Fibroblast of lung (primary cell): ENCODE measurements at regions not wholly inside any gene's neighbourhood (a gene's known extent, or its start where the extent isn't known, plus 50 kb on each side); places are given as distances from the start of the nearest gene placed in this dataset.
"Not testable (repeated sequence)": the region's sequence is repeated elsewhere in the genome, so short reads cannot be mapped to it uniquely, and the experiment has no call there.

Experiments used
- CTCF ChIP-seq, 2 donors: IDR thresholded peaks in 1 of 2; conservative IDR thresholded peaks in 1 of 2; 1 replicate in 1 of 2; 2 replicates in 1 of 2; pipeline ENCODE4 v1.5.1; 2011 to 2012; ENCODE audit warnings: low read length in 2 of 2, control low read depth in 1 of 2, inconsistent platforms in 1 of 2, low read depth in 1 of 2, mild to moderate bottlenecking in 1 of 2
- EZH2 ChIP-seq: IDR thresholded peaks from 2 replicates; pipeline ENCODE4 v1.5.1; 2012; ENCODE audit warnings: low read length, control low read depth, mild to moderate bottlenecking; ENCODE audit errors: missing control alignments

GRCh38 chr9:73976424-73976823, 520.7 kb upstream of the RORB start:
- not testable (repeated sequence) for TF ChIP-seq CTCF (conservative IDR thresholded peaks at IDR 0.05 in 1 of 2, IDR thresholded peaks at IDR 0.05 in 1 of 2; ENCODE audit: low read depth in 1 of 2, low read length in 2 of 2); EZH2
